HG02678 (cell line): ENCODE measurements at regions not wholly inside any gene's neighbourhood (a gene's known extent, or its start where the extent isn't known, plus 50 kb on each side); places are given as distances from the start of the nearest gene placed in this dataset.
A peak's percentile ranks its signal among the peaks of the same experiment; 100 is the strongest.

ENCODE experiments used
- ATAC-seq: cut with Tn5 transposase; IDR thresholded peaks from one replicate; pipeline ENCODE4 v1.9.1; 2021; ENCODE audit warnings: mild to moderate bottlenecking, moderate library complexity; ENCODE audit not compliant: unreplicated experiment

DNA sequence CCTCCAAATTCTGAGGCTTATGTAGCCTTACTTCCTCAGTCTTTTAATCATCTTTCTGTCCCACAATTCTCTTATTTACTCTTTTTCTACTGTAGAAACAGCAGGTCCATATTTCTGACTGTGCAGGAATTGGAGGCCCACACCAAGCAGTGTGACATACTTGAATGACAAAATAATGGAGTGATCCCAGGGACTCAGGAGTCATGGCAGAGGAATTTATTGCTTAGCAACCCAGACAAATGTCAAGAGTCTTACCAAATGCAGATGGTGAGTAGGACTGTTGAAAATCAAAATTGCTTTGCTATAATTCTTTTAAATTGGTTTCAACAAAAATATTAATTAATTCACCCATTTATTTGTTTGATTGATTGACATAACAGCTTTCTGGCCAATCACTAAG lies 59.9 kb downstream of the HTR1B start:
- no peak for ATAC-seq

DNA sequence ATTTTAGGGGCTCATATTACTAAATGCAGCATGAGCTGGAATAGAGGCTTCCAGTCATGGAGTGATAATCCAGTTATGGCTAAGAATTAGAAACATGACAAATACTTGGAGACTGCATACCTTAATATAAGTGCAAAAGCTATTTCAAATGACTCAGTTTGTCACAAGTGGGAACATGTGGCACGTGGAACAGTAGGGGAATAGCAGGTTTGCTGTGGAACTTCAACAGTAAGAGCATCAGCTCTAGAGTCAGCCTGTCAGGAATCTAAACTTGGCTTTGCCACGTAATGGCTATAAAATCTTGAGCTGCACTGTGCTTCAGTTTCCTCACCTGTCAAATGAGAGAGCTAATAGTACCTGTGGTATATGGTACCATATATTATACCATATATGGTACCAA lies 62.1 kb downstream of the HTR1B start:
- no peak for ATAC-seq

DNA sequence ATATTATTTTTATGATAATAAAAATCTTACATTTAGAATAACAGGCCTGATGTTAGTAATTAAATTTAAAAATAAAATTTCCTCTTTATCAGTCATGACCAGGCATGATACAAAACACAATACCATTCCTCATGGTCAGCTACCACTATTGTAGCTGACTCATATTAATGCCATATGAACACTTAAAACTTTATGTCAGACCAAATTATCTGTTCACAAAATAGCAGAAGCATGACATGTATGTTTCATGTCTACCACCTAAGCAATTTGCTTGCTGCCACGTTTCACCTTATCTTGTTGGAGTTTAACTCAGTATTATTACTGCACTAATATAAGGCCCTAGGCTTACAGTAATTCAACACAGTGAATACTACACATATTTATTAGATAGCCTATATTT lies 65.7 kb downstream of the HTR1B start:
- no peak for ATAC-seq

DNA sequence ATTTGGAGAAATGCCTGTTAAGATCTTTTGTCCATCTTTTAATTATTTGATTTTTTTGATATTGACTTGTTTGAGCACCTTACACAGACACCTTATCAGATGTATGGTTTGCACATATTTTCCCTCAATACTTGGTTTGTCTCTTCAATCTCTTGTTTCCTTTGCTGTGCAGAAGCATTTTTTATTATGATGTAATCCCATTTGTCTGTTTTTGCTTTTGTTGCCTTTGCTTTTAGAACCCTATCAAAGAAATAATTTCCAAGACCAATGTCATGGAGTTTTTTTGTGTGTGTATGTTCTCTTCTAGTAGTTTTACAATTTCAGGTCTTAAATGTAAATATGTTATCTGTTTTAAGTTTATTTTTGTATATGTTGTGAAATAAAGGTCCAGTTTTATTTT lies 73.9 kb downstream of the HTR1B start:
- ATAC-seq: no peak

DNA sequence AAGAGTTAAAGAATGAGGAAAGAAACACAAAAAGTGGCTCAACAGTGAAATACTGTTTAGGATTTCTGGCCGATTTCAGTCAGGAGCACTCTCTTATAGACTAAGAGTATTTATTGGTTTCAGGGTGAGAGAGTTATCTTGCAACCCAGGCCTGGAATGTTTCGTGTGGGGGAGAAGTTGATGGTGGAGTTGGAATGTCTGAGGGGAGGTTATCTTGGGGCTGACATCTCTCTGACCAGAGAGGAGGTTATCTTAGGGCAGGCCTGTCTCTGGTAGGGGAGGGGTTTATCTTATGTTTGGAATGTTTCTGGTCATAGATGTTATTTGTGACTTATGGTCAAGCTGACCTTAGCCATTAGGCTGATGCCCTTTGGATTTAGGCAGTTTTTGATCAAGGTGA lies 80.3 kb downstream of the HTR1B start:
- no peak for ATAC-seq

DNA sequence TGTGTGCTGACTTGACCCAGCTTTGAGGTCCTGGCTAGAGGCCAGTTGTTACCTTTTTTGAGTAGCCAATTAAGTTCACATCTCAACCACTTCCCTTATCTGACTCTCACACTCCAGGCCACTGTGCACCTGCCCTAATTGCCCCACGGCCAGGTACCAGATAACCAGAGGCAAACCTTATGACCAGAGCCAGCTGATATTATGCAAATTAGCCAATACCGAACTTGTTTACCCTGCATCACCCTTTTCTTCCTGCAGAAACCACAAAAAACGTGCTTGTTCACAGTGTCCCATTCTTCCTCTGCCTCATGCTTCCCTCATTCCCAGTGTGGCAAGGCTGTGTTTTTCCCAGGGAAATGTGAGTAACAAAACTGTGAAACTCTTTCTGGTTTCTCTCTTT lies 89.3 kb downstream of the HTR1B start:
- no peak for ATAC-seq

DNA sequence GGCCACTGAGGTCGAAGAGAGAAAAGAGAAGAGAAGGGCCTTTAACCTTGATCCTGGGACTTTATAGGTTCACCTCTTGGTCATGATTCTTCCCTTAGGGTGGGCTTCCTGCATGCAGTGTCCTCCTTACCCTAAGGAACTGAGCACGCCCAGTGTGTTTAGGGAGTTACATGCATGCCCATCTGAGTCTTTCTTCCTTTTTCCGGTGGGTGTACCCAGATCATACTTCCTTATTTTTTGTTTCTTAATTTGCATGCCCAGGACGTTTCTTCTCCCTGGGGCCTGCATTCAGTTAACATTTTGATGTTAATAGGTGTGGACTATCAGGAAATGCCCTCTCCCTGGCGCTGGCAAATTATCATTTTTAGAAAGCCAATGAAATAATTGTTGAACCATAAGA lies 91.5 kb downstream of the HTR1B start:
- no peak for ATAC-seq

DNA sequence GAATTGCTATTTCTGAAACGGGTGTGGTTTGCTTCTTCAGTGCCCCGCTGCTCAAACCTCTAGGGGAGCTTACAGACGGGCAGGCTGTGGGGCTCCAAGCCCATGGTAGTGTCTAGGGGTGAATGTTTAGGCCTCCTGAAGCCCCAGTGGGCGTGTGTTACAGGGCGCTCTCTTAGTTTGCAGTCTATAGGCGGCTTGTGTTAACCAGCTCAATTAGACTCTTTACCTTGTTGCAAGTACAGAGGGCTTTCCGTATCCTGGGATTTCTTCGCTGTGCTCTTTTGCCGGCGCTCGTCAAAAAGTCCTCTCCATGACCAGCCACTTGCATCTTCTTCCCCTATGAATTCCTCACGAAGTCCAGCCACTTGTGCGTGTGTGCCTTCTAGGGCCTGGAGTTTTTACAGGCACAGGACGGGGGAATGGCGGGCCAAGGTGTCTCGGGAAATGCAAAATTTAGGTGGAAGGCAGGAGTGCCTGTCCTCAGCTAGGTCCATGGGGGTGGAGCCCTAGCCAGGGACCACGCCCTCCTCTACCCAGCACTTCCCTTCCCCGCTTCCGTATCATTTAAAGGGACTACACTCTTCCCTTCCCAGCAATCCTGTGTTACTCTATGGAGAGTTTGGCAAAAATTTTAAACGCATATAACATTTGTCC lies 94.5 kb downstream of the HTR1B start:
- ATAC-seq: no peak

DNA sequence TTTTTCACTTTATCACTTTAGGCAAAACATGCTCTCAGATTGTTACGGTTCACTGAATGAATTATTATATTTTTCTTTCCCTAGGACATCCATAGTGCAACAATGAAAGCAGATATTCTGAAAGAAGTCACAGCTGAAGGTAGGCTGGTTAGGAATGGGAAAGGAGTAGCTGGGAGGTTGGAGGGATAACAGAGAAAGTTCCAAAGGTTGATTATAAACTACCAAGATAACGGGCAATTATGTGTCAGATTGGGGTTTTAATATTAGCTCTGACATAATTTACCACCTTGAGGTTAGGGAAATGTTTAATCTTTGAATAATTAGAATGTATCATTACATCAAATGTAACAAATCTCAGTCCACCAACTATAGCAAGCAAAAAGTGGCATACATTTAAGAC lies 96.5 kb downstream of the HTR1B start:
- ATAC-seq: no peak

DNA sequence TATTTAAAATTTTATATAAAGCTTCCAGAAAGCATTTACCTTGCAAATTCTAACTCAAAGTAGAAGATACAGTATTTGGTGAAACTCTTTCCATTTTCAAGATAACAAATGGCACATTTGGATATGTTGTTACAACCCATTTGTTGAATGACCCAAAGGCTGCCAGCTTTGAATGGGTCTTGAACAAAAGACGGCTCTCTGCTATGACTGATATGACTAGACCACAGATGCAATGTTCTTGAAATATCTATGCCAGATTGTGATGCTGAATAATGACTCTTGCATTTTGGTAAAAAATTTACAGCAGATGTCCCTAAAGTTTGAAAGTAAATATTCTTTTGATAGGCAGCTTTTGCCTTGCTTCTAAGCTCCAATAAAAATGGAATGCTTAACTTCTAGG lies 99.6 kb downstream of the HTR1B start:
- no peak for ATAC-seq

DNA sequence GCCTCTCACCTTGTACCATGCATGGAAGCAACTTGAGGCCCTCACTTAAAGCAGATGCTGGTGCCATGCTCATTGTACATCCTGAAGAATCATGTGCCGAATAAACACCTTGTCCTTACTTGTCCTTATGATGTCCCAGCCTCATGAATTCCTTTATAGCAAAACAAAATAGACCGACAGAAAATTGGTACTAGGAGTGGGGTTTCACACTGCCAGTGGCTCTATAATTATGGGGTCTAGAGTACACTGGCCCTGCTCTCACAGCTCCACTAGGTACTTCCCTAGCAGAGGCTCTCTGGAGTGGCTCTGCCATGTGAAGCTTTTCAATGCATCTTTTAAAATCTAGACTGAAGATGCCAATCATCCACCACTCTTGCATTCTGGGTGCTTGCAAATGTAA lies 101.2 kb downstream of the HTR1B start:
- ATAC-seq: no peak

DNA sequence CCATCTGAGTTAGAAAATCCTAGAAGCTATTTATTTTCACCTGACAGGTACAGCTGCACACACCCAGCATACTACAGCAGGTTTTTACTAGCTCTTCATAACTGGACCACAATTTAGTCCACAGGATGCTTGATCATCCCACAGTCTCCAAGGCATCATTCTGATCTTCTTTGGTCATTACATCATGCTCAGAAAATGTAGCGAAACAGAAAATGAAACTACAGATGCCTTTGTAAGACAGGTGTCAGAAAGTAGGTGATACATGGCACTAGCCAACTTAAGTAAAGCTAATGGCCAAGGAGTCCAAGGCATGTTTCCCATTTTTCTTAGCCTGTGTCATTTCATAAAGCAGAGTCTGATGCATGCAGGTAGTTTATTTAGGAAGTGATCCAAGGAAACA lies 102.3 kb downstream of the HTR1B start:
- peak; percentile 56 for ATAC-seq

DNA sequence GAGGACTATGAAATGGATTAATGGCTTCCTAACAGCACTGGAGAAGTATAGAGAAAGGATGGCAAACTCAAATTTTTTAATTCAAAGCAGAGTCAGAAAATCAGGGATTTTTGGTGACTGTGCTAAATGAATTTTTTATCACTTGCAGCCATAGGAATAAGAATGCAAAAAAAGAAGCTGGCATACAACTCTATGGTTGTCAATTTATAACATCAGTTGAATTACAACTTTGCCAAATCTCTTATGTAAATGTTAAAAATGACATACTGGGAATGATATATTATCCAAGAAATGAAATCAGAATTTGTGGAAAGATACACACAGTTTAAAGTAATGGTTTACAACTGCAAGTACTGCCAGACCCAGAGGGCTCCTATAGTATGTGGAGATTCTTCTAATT lies 106.5 kb downstream of the HTR1B start:
- ATAC-seq: no peak

DNA sequence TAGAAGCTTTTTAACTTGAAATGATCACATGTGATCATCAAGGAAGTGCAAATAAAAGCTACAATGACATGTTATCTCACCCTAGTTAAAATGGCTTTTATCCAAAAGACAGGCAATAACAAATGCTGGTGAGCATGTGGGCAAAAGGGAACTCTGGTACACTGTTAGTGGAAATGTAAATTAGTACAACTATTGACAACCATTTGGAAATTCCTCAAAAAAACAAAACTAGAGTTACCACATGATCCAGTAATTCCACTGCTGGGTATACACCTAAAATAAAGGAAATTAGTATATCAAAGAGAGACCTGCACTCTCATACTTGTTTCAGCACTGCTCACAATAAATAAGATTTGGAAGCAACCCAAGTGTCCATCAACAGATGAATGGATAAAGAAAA lies 108.7 kb downstream of the HTR1B start:
- ATAC-seq: no peak

DNA sequence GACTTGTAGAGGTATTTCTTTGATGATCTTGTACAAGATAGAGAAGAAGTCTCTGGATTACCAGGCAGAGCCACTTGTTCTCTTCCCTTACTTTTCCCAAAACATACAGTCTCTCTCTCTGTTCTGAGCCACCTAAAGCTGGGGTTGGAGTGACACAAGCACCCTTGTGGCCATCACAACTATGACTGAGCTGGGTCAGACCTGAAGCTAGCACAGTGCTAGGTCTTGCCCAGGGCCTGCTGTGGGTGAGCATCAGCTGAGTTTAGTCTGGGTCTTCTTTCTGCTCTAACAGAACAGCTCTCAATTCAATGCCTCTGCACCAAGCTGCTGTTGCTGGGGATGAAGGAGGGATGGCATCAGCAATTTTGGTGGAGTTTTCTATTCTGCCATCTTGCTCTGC lies 110.2 kb downstream of the HTR1B start:
- no peak for ATAC-seq

DNA sequence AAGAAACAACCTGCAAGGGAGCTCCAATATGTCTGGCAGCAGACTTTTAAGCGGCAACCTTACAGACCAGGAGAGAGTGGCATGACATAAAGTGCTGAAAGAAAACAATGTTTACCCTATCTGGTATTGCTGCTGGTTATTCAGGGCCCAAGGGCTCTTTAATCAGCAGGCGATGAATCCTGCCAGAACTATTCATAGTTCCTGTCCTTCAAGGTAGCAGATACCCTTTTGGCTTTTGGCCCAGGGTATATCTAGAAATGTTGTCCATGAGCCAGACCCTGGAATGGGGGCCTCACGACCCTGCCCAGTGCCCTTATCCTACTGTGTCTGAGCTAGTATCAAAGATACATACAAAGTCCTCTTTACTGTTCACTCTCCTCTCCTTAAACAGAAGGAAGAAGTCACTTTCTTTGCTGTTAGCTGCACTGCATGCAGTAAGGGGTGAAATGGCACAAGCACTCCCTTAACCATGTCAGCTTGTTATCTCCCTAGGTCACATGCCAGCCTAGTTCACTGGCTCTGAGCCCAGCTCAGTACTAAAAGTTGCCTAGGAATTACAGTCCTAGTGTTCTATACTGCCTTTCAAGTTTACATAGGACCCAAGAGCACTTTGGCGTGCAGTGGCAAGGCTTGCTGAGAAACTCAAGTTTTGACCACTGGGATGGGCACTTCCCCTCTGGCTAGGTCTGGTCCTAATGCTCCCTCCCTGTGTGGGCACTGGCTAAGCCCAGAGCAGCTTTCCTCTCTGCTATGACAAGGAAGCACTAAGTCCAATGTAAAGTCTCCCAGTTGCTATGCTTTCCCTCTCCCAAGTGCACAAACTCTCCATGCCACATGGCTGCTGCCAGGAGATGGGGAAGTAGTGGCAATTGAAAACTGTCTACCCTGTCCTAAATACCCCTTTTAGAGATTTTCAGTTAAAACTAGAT lies 122.0 kb downstream of the HTR1B start:
- ATAC-seq: no peak

DNA sequence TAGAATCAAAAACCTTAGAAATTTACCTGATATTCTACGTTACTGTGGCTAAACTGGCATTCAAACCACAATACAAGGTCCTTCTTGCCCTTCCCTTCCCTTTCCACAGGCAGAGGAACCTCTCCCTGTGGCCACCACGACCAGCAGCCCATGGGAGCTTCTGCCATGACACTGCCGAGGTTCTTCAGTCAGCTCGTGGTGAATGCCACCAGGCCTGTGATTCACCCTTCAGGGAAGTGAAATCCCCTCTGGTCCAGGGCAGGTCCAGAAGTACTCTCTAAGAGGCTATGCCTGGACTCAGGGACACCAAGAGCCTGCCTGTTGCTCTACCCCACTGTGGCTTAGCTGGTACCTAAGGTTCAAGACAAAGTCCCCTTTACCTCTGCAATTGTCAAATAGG lies 123.0 kb downstream of the HTR1B start:
- no peak for ATAC-seq

DNA sequence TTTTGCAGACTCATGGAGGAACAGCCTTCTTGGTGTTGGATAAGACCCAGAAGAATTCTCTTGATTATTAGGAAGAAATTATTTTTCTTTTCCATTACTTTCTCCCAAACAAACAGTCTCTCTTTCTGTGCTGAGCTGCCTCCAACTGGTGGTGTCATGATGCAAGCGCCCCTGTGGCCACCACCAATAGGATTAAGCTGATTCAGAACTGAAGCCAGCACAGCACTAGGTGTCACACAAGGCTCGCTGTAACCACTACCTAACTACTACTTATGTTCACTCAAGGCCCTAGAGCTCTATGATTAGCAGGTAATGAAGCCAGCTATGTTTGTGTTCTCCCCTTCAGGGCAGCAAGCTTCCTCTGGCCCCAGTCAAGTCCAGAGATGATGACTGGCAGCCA lies 123.4 kb downstream of the HTR1B start:
- no peak for ATAC-seq

DNA sequence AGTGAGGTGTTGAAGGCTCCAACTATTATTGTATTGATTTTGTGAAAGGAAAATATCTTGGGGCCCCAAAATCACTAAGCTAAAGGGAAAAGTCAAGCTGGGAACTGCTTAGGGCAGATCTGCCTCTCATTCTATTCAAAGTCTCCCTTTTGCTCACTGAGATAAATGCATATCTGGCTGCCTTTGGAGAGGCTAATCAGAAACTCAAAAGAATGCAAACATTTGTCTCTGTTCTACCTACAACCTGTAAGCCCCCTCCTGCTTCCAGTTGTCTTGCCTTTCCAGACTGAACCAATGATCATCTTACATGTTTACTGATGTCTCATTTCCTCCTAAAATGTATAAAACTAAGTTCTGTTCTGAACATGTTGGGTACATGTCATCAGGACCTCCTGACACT lies 125.9 kb downstream of the HTR1B start:
- no peak for ATAC-seq

DNA sequence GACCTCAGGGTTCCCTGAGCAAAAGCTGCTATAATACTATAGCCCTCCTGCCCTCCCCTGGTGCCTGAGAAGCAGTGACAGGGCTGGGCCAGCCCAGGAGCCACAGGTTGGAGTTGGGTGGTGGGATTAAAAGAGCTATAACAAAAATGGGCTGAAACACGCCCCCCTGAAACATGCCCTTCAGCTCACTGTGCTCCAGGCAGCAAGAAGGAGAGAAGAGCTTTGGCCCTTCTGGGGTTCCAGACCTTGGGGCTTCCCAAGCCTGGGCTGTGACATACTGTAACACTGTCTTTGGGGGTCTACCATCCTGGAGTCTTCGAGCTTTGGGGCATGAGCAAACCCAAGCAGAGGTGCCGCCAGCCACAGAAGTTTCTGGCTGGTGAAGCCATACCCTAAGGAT lies 129.2 kb downstream of the HTR1B start:
- ATAC-seq: no peak

DNA sequence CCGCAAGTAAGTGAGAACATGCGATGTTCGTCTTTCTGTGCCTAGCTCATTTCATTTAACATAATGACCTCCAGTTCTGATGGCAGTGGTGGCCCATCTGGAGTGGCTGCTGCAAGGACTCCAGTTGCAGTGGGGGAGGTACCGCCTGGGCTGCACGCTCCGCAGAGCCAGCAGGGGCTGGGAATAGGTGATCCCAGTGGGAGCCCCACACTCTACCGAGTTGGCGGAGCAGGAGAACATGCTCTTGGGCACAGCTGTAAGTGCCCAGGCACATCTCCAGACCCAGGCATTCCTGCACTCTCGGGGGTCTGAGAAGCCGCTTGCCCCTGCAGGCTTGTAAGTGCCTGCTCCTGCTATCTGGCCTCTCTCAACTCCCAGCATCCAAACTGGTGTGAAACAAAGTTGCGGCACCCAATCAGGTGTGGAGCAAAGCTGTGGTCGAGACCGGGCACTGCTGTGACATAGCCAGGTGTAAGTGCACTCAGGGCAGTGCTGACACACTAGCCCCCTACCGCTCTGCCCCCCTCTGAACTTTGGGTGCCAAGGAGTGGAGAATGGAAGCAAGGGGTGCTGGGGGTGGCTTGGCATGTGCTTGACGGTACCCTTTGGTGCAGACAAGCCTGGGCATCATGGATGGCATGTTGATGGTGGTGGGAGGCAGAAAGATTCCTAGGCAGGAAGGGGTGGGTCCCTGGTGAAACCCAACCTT lies 130.2 kb downstream of the HTR1B start:
- no peak for ATAC-seq

DNA sequence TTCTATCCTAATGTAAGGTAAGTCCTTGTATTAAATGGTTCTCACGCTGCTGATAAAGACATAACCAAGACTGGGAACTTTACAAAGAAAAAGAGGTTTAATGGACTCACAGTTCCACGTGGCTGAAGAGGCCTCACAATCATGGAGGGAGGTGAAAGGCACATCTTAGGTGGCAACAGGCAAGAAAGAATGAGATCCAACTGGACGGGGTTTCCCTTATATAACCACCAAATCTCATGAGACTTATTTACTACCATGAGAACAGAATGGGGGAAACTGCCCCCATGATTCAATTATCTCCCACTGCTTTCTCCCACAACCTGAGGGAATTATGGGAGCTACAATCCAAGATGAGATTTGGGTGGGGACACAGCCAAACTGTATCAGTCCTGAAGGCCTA lies 136.6 kb downstream of the HTR1B start:
- no peak for ATAC-seq
